ENCODE measurements at regions not wholly inside any gene's neighbourhood (a gene's known extent, or its start where the extent isn't known, plus 50 kb on each side); places are given as distances from the start of the nearest gene placed in this dataset.

DNA sequence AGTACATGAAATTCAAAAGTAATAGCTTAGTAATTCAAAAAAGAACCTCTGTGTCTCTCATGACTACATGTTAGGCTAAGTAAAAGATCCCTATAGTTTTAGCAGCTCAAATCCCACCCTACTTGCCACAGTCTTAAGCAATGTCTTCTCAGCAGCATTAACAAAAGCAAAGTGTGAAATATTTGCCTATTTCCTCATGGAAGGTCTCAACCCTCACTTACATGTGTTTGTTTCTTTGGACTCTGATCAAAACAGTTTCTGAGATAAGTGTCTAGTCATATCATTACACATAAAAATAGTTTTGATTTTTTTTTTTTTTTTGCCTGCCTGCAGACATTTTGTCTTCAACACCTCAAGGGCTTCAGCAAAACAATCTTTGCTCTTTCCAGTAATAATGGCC lies 310.5 kb downstream of the CETN3 start:
- TF ChIP-seq SP1 (IDR thresholded peaks at IDR 0.05; ENCODE audit: low read depth, low read length) = no peak
- no peak for TF ChIP-seq TAF1 (IDR thresholded peaks at IDR 0.05; ENCODE audit: low read depth, low read length)
- TF ChIP-seq GABPA (IDR thresholded peaks at IDR 0.05; ENCODE audit: borderline replicate concordance, insufficient read depth, low read length) = no peak
- TF ChIP-seq TBP (IDR thresholded peaks at IDR 0.05; ENCODE audit: low read depth, low read length) = no peak
- TF ChIP-seq, protein P1, sequence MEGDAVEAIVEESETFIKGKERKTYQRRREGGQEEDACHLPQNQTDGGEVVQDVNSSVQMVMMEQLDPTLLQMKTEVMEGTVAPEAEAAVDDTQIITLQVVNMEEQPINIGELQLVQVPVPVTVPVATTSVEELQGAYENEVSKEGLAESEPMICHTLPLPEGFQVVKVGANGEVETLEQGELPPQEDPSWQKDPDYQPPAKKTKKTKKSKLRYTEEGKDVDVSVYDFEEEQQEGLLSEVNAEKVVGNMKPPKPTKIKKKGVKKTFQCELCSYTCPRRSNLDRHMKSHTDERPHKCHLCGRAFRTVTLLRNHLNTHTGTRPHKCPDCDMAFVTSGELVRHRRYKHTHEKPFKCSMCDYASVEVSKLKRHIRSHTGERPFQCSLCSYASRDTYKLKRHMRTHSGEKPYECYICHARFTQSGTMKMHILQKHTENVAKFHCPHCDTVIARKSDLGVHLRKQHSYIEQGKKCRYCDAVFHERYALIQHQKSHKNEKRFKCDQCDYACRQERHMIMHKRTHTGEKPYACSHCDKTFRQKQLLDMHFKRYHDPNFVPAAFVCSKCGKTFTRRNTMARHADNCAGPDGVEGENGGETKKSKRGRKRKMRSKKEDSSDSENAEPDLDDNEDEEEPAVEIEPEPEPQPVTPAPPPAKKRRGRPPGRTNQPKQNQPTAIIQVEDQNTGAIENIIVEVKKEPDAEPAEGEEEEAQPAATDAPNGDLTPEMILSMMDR (IDR thresholded peaks at IDR 0.05; ENCODE audit: control extremely low read depth in 1 of 3, insufficient read depth in 1 of 3, low read depth in 1 of 3, low read length in 3 of 3) = no peak
- no peak for TF ChIP-seq RAD21 (IDR thresholded peaks at IDR 0.05 in 1 of 2, conservative IDR thresholded peaks at IDR 0.05 in 1 of 2; ENCODE audit: low read depth in 2 of 2, low read length in 2 of 2)
- TF ChIP-seq, protein P2, sequence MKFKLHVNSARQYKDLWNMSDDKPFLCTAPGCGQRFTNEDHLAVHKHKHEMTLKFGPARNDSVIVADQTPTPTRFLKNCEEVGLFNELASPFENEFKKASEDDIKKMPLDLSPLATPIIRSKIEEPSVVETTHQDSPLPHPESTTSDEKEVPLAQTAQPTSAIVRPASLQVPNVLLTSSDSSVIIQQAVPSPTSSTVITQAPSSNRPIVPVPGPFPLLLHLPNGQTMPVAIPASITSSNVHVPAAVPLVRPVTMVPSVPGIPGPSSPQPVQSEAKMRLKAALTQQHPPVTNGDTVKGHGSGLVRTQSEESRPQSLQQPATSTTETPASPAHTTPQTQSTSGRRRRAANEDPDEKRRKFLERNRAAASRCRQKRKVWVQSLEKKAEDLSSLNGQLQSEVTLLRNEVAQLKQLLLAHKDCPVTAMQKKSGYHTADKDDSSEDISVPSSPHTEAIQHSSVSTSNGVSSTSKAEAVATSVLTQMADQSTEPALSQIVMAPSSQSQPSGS (IDR thresholded peaks at IDR 0.05; ENCODE audit: low read length) = no peak
- TF ChIP-seq EZH2 (IDR thresholded peaks at IDR 0.05; ENCODE audit: low read depth, low read length, severe bottlenecking) = no peak
- no peak for TF ChIP-seq POLR2A (IDR thresholded peaks at IDR 0.05; ENCODE audit: control extremely low read depth in 1 of 2, low read depth in 2 of 2, low read length in 2 of 2)
- TF ChIP-seq POLR2AphosphoS5 (IDR thresholded peaks at IDR 0.05; ENCODE audit: low read depth, low read length) = no peak
- TF ChIP-seq, protein P3, sequence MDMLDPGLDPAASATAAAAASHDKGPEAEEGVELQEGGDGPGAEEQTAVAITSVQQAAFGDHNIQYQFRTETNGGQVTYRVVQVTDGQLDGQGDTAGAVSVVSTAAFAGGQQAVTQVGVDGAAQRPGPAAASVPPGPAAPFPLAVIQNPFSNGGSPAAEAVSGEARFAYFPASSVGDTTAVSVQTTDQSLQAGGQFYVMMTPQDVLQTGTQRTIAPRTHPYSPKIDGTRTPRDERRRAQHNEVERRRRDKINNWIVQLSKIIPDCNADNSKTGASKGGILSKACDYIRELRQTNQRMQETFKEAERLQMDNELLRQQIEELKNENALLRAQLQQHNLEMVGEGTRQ (IDR thresholded peaks at IDR 0.05; ENCODE audit: low read length) = no peak
- no peak for TF ChIP-seq CREB1 (IDR thresholded peaks at IDR 0.05)
